DND-41 (cell line): ENCODE measurements at regions not wholly inside any gene's neighbourhood (a gene's known extent, or its start where the extent isn't known, plus 50 kb on each side); places are given as distances from the start of the nearest gene placed in this dataset.

Experiments
- ATAC-seq: fragments of 200-7000 bp; cut with Tn5 transposase; 3 replicates; pipeline ENCODE4 v1.9.1; 2021; ENCODE audit warnings: low read depth; ENCODE audit not compliant: insufficient read depth
- DNase-seq: peaks from one replicate; pipeline ENCODE4 v3.0.0-alpha.2; 2020
- H2AFZ ChIP-seq: 2 replicates; pipeline ENCODE4 v1.6.0; 2012; ENCODE audit warnings: low read depth, low read length
- H3K27ac ChIP-seq: 2 replicates; pipeline ENCODE4 v1.5.1; 2012; ENCODE audit warnings: low read length, inconsistent platforms
- H3K27me3 ChIP-seq: fragments of 200-600 bp; sonication (generic); 2 replicates; pipeline ENCODE4 v1.6.0; 2012; ENCODE audit warnings: low read length, mild to moderate bottlenecking, inconsistent platforms; ENCODE audit not compliant: insufficient read depth, poor library complexity
- H3K36me3 ChIP-seq: 2 replicates; pipeline ENCODE4 v1.5.1; 2012; ENCODE audit warnings: low read length, inconsistent platforms; ENCODE audit not compliant: insufficient read depth
- H3K4me1 ChIP-seq: 2 replicates; pipeline ENCODE4 v1.5.1; 2012; ENCODE audit warnings: mild to moderate bottlenecking, low read length; ENCODE audit not compliant: insufficient read depth
- H3K4me2 ChIP-seq: 2 replicates; pipeline ENCODE4 v1.6.0; 2012; ENCODE audit warnings: mild to moderate bottlenecking, moderate library complexity, low read length, inconsistent platforms; ENCODE audit not compliant: insufficient read depth
- H3K4me3 ChIP-seq, 2 experiments: fragments of 200-600 bp in 1 of 2; shearing (Covaris generic) in 1 of 2; 2 replicates each; pipeline ENCODE4 v1.5.1; 2012 to 2016; ENCODE audit warnings: inconsistent platforms in 2 of 2, low read length in 2 of 2, mild to moderate bottlenecking in 2 of 2, low read depth in 1 of 2, moderate library complexity in 1 of 2
- H3K79me2 ChIP-seq: 2 replicates; pipeline ENCODE4 v1.6.0; 2012; ENCODE audit warnings: low read length, inconsistent platforms; ENCODE audit not compliant: insufficient read depth
- H3K9ac ChIP-seq: 2 replicates; pipeline ENCODE4 v1.6.0; 2012; ENCODE audit warnings: low read depth, mild to moderate bottlenecking, inconsistent platforms, low read length, moderate library complexity
- H3K9me3 ChIP-seq: 2 replicates; pipeline ENCODE4 v1.5.1; 2012; ENCODE audit warnings: low read length, moderate library complexity, mild to moderate bottlenecking, inconsistent platforms; ENCODE audit not compliant: insufficient read depth, severe bottlenecking
- H4K20me1 ChIP-seq: 2 replicates; pipeline ENCODE4 v1.6.0; 2012; ENCODE audit warnings: low read length; ENCODE audit not compliant: insufficient read depth
- EZH2 ChIP-seq: IDR thresholded peaks from 3 replicates; pipeline ENCODE4 v1.6.1; 2012; ENCODE audit warnings: borderline replicate concordance, low read depth, mild to moderate bottlenecking, moderate library complexity, low read length, inconsistent platforms; ENCODE audit not compliant: severe bottlenecking
- TF ChIP-seq, protein P1 (sequence below): IDR thresholded peaks from 2 replicates; pipeline ENCODE4 v1.5.1; 2012; ENCODE audit warnings: borderline replicate concordance, low read length, moderate library complexity, mild to moderate bottlenecking; ENCODE audit not compliant: poor library complexity, severe bottlenecking; ENCODE audit errors: extremely low read depth

DNA sequence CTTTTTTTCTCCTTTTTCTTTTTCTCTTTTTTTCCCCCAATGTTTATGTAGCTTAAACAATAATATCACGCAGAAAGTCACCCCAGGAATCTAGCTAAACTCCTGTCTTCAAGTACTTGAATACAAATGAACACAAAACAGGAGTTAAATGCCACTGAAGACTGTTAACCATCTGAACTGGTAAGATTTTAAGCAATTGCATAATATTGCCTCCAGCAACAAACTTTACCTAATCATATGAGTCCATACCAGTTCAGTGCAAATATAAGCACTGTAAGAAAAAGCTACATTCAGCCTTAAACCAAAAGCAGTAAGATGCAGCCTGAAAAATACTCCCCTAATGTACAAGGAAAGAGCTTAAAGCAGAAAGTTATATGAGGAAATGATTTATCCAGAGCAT, 173.9 kb upstream of the TFAP2D start:
- ATAC-seq (no peak), DNase-seq (no peak)
- Histone ChIP-seq H3K27ac (no peak overlapping the region), H3K9me3 (no peaks in the 10 kb centered on the region), H3K27me3 (no peaks in the 10 kb centered on the region), H3K79me2 (no peaks in the 10 kb centered on the region), H3K36me3 (no peaks in the 10 kb centered on the region), H3K4me3 (no peak overlapping the region), H4K20me1 (no peaks in the 10 kb centered on the region), H2AFZ (no peak overlapping the region), H3K4me1 (no peaks in the 10 kb centered on the region), H3K4me2 (no peak overlapping the region), H3K9ac (no peak overlapping the region)
- TF ChIP-seq, protein P1, sequence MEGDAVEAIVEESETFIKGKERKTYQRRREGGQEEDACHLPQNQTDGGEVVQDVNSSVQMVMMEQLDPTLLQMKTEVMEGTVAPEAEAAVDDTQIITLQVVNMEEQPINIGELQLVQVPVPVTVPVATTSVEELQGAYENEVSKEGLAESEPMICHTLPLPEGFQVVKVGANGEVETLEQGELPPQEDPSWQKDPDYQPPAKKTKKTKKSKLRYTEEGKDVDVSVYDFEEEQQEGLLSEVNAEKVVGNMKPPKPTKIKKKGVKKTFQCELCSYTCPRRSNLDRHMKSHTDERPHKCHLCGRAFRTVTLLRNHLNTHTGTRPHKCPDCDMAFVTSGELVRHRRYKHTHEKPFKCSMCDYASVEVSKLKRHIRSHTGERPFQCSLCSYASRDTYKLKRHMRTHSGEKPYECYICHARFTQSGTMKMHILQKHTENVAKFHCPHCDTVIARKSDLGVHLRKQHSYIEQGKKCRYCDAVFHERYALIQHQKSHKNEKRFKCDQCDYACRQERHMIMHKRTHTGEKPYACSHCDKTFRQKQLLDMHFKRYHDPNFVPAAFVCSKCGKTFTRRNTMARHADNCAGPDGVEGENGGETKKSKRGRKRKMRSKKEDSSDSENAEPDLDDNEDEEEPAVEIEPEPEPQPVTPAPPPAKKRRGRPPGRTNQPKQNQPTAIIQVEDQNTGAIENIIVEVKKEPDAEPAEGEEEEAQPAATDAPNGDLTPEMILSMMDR, result no peak
- no peak for TF ChIP-seq EZH2

GRCh38 chr6:50541941-50542340, 171.4 kb upstream of the TFAP2D start:
- Histone ChIP-seq H3K79me2 (no peaks in the 10 kb centered on the region), H3K27me3 (no peaks in the 10 kb centered on the region), H3K9ac (no peak overlapping the region), H3K4me1 (no peaks in the 10 kb centered on the region), H2AFZ (no peak overlapping the region), H3K27ac (no peak overlapping the region), H4K20me1 (no peaks in the 10 kb centered on the region), H3K4me2 (no peak overlapping the region), H3K36me3 (no peaks in the 10 kb centered on the region), H3K4me3 (no peak overlapping the region), H3K9me3 (no peaks in the 10 kb centered on the region)
- TF ChIP-seq, protein P1, result no peak
- TF ChIP-seq EZH2, result no peak
- DNase-seq (no peak), ATAC-seq (no peak)

DNA sequence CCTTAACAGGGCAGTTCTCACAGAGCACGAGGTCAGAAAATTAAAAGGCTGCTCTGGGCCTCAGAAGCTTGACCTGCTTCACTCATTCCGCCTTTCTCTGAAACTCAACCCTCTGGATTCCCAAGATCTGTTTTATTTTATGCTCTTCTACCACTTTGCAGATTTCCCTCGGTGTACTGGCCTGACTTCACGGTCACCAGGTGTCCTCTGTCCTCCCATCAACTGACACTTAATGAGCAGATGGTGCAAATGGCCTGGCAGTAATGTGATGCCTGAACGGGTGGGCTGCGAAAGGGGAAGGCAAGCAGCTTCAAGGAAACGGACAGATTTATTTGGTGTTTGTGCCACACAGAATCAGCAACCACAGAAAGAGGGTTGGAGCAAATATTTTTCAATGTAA, 169.7 kb upstream of the TFAP2D start:
- no peak for ATAC-seq
- H2AFZ ChIP-seq, result no peak overlapping the region
- no peak overlapping the region for H3K4me3 ChIP-seq
- H3K27ac ChIP-seq, result no peak overlapping the region
- H3K27me3 ChIP-seq, result no peaks in the 10 kb centered on the region
- no peak overlapping the region for H3K4me2 ChIP-seq
- H4K20me1 ChIP-seq, result no peaks in the 10 kb centered on the region
- no peaks in the 10 kb centered on the region for H3K79me2 ChIP-seq
- H3K36me3 ChIP-seq, result no peaks in the 10 kb centered on the region
- no peaks in the 10 kb centered on the region for H3K4me1 ChIP-seq
- H3K9me3 ChIP-seq, result no peaks in the 10 kb centered on the region
- no peak overlapping the region for H3K9ac ChIP-seq
- no peak for DNase-seq
- no peak for TF ChIP-seq EZH2
- TF ChIP-seq, protein P1, result no peak

DNA sequence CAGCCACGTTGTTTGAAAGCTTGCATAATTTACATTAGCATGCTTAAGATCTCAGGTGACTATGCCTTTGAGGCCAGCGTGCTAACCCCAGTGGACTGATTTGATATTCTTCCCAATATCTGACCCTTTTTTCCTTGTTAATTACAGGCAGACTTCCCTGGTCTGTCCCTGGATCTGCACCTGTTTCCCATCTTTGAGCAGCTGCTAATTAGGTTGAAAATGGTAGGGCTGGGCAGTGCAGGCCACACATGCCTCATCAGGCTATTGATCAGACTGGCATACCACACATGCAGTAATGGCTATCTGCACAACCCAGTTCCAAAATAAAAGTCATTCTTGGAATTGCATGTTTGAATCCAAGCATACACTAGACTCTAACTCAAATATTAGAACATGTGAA, 164.3 kb upstream of the TFAP2D start:
- Histone ChIP-seq H3K27ac (no peak overlapping the region), H3K36me3 (no peaks in the 10 kb centered on the region), H3K4me3 (no peak overlapping the region), H4K20me1 (no peaks in the 10 kb centered on the region), H3K4me1 (no peaks in the 10 kb centered on the region), H3K4me2 (no peak overlapping the region), H3K9me3 (no peaks in the 10 kb centered on the region), H3K9ac (no peak overlapping the region), H3K79me2 (no peaks in the 10 kb centered on the region), H3K27me3 (no peaks in the 10 kb centered on the region), H2AFZ (no peak overlapping the region)
- DNase-seq (no peak), ATAC-seq (no peak)
- TF ChIP-seq, protein P1, result no peak
- no peak for TF ChIP-seq EZH2
